Ascending aorta (tissue), 2 donors: ENCODE measurements at regions not wholly inside any gene's neighbourhood (a gene's known extent, or its start where the extent isn't known, plus 50 kb on each side); places are given as distances from the start of the nearest gene placed in this dataset.

Experiments
- DNase-seq, 2 donors: peaks; one replicate each; pipeline ENCODE4 v3.0.0-alpha.2; 2019; ENCODE audit warnings: low spot score in 2 of 2
- H3K27ac ChIP-seq, 2 donors: fragments of 200-600 bp; sonication (generic); one replicate each; pipeline ENCODE4 v1.5.1; 2016 to 2017; ENCODE audit warnings: mild to moderate bottlenecking in 1 of 2
- H3K27me3 ChIP-seq: fragments of 200-600 bp; sonication (generic); one replicate; pipeline ENCODE4 v1.5.1; 2017
- H3K36me3 ChIP-seq, 2 donors: fragments of 200-600 bp; sonication (generic); one replicate each; pipeline ENCODE4 v1.5.1; 2016
- H3K4me1 ChIP-seq, 2 donors: fragments of 200-600 bp; sonication (generic); one replicate each; pipeline ENCODE4 v1.5.1; 2016 to 2017; ENCODE audit warnings: mild to moderate bottlenecking in 1 of 2
- H3K4me3 ChIP-seq, 2 donors: fragments of 200-600 bp; sonication (generic); one replicate each; pipeline ENCODE4 v1.5.1; 2016 to 2017; ENCODE audit warnings: mild to moderate bottlenecking in 1 of 2
- H3K9me3 ChIP-seq, 2 donors: fragments of 200-600 bp; sonication (generic); one replicate each; pipeline ENCODE4 v1.5.1; 2016
- intact Hi-C: fragments of 100-400 bp; cut with DNase I; formaldehyde crosslinking; loops from one replicate; pipeline ENCODE4 v1.15.1; 2023
- TF ChIP-seq, protein P1 (sequence below), 3 experiments: fragments of 200-600 bp in 2 of 3; fragments of 450-650 bp in 1 of 3; sonication (generic) in 2 of 3; IDR thresholded peaks; one replicate each; pipeline ENCODE4 v1.5.1; 2016 to 2019; ENCODE audit warnings: antibody characterized with exemption in 3 of 3, mild to moderate bottlenecking in 1 of 3, moderate library complexity in 1 of 3

DNA sequence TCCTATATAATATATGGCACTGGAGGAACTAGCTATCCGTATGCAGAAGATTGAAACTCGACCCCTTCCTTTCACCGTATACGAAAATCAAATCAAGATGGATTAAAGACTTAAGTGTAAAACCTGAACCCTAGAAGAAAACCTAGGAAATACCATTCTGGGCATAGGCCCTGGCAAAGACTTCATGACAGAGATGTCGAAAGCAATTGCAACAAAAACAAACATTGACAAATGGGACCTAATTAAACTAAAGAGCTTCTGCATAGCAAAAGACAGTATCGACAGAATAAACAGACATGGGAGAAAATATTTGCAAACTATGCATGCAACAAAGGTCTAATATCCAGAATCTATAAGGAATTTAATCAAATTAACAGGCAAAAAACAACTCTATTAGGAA, 61.4 kb upstream of the HDAC9 start:
- Histone ChIP-seq H3K4me3 (no peak overlapping the region), H3K36me3 (no peaks in the 10 kb centered on the region), H3K4me1 (no peaks in the 10 kb centered on the region), H3K9me3 (no peaks in the 10 kb centered on the region), H3K27me3 (no peaks in the 10 kb centered on the region), H3K27ac (no peak overlapping the region)
- intact Hi-C loops: no loop called here
- no peak for DNase-seq
- TF ChIP-seq, protein P1, sequence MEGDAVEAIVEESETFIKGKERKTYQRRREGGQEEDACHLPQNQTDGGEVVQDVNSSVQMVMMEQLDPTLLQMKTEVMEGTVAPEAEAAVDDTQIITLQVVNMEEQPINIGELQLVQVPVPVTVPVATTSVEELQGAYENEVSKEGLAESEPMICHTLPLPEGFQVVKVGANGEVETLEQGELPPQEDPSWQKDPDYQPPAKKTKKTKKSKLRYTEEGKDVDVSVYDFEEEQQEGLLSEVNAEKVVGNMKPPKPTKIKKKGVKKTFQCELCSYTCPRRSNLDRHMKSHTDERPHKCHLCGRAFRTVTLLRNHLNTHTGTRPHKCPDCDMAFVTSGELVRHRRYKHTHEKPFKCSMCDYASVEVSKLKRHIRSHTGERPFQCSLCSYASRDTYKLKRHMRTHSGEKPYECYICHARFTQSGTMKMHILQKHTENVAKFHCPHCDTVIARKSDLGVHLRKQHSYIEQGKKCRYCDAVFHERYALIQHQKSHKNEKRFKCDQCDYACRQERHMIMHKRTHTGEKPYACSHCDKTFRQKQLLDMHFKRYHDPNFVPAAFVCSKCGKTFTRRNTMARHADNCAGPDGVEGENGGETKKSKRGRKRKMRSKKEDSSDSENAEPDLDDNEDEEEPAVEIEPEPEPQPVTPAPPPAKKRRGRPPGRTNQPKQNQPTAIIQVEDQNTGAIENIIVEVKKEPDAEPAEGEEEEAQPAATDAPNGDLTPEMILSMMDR (IDR thresholded peaks at IDR 0.05): no peak

GRCh38 chr7:18437101-18437500, 58.4 kb upstream of the HDAC9 start:
- intact Hi-C loops: no loop called here

DNA sequence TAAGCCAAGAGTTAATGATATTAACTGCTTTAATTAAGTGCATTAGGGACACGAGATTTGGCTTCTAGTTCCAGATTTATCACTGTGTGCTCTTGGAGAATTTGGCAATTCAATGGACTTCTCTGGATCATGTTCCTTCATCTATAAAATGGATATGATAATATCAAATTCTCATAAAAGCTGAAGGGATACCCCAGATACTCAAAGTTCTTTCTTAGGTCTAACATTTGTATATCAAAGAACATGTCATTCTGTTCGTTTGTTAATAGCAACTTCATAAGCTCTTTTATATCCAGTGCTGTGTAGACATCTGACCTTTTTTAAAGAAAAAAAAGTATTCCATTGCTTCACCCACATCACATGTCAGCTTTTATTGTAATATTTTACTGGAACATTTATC, 54.6 kb upstream of the HDAC9 start:
- Histone ChIP-seq H3K36me3 (no peaks in the 10 kb centered on the region), H3K27me3 (no peaks in the 10 kb centered on the region), H3K4me3 (no peak overlapping the region), H3K27ac (no peak overlapping the region), H3K4me1 (no peaks in the 10 kb centered on the region), H3K9me3 (no peaks in the 10 kb centered on the region)
- TF ChIP-seq, protein P1 (IDR thresholded peaks at IDR 0.05): no peak
- DNase-seq: no peak
- intact Hi-C loops: no loop called here

More at GRCh38 chr7:18437101-18437500, 58.4 kb upstream of the HDAC9 start:
- Histone ChIP-seq H3K36me3 (no peaks in the 10 kb centered on the region), H3K9me3 (no peaks in the 10 kb centered on the region), H3K27ac (no peak overlapping the region), H3K27me3 (no peaks in the 10 kb centered on the region), H3K4me1 (no peaks in the 10 kb centered on the region), H3K4me3 (no peak overlapping the region)
- no peak for DNase-seq
- TF ChIP-seq, protein P1 (IDR thresholded peaks at IDR 0.05): no peak

GRCh38 chr7:18444826-18445225, 50.7 kb upstream of the HDAC9 start:
- Histone ChIP-seq H3K9me3 (no peaks in the 10 kb centered on the region), H3K4me1 (no peaks in the 10 kb centered on the region), H3K4me3 (no peak overlapping the region), H3K36me3 (no peaks in the 10 kb centered on the region), H3K27ac (no peak overlapping the region), H3K27me3 (no peaks in the 10 kb centered on the region)
- TF ChIP-seq, protein P1 (IDR thresholded peaks at IDR 0.05): no peak
- intact Hi-C loops: no loop called here
- no peak for DNase-seq

DNA sequence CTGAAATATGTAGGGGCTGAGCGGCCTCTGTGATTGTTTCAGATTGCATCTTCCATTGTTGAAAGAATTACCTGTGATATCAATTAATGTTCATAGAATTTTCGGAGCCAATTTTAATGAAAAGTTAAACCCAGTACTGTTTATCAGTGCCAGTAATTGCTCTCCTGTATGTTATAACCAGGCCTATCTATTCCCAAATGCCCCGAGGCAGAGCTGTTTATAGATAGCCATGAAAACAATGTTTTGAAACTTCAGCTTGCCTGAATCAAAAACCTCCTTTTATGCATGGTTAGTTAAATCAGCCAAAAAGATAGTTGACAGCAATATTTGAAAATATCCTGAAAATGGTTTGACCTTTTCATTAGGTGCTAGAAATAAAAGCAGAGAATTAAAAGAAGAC, 50.1 kb upstream of the HDAC9 start:
- no peak for DNase-seq
- no peaks in the 10 kb centered on the region for H3K4me1 ChIP-seq
- H3K27ac ChIP-seq: no peak overlapping the region
- no peaks in the 10 kb centered on the region for H3K9me3 ChIP-seq
- TF ChIP-seq, protein P1 (IDR thresholded peaks at IDR 0.05): no peak
- no peak overlapping the region for H3K4me3 ChIP-seq
- intact Hi-C loops: no loop called here
- no peaks in the 10 kb centered on the region for H3K36me3 ChIP-seq
- no peaks in the 10 kb centered on the region for H3K27me3 ChIP-seq
